HG03097 (cell line): ENCODE measurements at regions not wholly inside any gene's neighbourhood (a gene's known extent, or its start where the extent isn't known, plus 50 kb on each side); places are given as distances from the start of the nearest gene placed in this dataset.

Source experiments
- ATAC-seq: cut with Tn5 transposase; IDR thresholded peaks from one replicate; pipeline ENCODE4 v1.9.1; 2021; ENCODE audit not compliant: unreplicated experiment, low FRiP score

DNA sequence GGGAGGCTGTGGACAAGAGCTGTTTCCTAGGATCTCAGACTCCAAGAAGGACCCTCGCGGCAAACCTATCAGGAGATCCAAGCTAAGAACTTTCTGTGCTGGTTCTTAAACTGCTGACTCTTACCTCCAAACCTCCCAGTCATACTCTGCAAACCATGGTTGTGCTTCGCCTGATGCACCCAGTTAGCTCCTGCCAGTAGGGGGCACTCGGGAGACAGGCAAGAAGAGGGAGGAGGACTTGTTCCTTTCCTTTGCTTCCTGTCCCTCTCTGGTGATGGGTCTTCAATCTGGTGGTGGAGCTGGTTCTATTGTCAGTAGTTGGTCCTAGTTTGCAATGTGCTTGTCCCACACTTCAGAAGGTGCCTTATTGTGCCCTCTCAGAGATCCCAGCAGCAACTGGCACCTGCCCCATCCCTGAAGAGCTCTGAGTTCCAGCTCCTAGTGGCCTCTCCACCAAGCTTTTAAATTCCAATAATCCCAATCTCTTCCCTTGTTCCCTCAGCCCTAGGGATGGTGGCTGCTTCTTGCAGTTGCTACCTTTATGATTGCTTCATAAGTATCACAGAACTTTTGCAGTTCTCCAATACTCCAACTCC is 113.5 kb upstream of the RPL38 start:
- no peak for ATAC-seq

DNA sequence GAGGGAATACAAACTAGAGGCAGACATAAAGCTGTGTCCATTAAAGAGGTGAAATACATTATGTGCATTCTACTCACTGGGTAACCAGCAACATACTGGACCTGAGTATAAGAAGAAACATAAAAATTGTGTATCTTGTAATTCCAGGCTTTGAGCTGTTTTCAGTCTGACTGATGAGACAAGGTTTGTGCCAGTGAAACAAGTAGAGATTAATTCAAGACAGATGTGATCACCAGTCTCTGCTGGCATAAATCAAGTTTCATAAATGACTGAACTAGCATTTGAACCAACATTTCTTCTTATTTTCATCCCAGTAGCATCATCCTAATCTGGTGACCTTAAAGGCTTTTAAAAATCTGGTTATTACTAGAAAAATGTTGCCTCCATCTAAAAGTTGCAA is 108.8 kb upstream of the RPL38 start:
- no peak for ATAC-seq

DNA sequence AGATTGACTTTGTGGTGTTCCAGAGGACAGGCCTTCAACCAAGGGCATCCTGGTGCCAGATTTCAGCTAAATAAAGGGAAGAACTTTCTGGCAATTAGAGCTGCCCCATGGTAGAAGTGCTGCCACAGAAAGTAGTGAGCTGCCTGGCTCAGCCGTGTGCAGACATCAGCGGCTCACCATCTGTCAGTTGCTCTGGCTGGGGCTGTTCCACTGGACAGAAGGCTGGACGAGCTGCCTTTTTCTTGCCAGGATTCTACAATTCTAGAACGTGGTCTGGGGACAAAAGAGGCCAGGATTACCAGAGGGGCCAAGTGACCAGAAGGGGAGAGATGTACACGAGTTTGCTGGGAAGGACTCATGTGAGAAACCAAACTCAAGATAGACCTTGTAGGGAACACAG is 107.0 kb upstream of the RPL38 start:
- no peak for ATAC-seq

DNA sequence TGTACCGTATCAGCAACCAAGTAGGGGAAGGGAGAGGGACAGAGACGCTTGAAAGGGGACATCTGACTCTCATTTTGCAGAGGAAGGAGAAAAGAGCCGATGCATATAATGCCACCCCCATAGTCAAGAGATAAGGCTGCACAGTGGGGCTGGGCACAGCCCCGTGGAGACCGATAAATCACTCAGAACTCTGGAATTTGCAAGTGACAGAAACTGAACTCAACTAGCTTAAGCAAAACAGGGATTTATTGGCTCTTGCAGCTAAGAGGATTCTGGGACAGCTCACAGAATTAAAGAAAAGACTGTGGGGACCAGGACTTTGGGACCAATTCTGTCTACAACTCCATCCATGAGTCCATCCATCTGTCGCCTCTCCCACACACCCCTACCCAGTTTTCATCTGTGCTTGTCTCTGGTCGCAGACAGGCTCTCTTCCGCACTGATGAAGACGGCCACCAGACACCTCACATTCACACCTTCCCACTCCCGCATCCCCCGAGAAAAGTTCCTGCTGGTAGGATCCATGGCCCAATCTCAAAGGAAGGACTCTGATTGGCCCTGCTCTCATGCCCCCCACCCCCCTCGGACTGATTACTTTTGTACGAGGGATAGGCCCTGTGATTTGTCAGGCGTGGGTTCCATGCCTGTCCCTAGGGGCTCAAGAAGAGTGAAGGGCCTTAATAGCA is 105.9 kb upstream of the RPL38 start:
- ATAC-seq: no peak

DNA sequence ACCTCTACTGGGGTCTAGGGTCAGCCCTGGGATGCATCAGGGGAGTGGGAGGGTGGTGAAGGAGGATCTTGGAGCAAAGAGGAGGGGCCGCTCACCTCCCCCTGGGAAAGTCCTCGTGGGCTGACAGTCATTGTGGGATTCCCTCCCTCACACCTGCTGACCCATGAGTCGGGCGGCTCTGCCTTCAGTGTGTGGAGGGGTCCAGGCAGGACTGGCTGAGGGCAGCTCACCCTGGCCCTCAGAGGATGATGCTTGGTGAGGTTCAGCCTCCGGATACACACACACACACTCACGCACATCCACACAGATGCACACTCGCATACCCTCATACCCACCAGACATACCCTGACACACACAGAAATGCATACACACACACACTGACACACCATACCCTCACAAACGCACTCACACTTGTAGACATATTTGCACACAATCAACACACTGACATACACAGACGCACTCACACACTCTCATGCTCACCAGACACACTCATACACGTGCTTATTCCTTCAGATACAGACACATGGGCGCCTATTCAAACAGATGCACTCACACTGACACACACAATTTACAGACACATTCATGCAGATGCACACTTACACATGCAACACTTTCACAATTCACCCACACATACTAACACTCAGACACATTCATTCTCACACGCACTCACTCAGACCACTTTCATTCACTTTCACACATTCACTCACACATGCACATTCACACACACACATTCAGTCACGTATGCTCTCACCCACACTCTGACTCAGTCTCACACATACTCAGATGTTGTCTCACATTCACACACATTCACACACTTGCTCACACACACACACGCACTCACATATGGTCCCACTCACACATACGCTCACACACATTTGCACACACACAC is 105.1 kb upstream of the RPL38 start:
- ATAC-seq: no peak

DNA sequence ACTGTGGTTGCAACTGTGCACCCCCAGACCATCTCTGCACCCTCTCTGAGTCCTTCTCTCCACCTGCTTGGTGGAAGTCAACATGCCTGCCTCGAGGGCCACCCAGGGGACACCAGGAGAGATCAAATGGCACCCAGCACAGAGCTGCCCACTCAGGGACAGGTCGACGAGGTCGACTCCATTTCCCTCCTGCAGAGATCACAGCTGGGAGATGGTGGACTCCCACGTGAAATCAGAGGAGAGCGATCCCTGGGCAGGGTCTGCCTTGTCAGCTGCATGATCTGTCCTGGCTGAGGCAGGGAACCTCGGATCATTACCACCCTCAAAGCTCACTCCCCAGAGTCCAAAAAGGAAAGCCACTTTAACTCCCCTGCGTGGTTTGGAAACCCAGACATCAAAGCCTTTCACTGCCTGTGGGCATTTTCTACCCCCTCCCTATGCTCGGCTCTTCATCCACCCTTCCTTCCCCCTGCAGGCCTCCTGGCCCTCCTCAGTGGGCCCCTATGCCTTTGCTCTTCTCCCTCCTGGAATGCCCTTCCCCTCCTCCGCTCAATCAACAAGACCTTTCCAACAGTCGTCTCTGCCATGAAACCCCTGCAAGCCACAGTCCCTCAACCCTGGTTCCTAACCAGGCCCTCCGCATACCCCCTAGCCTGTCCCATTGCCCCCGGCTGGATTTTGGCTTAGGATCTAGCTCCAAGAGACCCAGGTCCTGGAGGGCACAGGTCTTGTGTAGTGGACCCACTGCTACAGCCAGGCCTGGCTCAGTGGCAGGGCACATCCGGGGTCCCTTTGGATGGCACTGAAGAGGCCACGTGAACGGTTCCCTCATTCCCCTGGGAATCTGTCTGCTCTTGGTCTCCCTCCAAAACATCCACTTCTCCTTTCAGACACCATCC is 103.8 kb upstream of the RPL38 start:
- no peak for ATAC-seq

DNA sequence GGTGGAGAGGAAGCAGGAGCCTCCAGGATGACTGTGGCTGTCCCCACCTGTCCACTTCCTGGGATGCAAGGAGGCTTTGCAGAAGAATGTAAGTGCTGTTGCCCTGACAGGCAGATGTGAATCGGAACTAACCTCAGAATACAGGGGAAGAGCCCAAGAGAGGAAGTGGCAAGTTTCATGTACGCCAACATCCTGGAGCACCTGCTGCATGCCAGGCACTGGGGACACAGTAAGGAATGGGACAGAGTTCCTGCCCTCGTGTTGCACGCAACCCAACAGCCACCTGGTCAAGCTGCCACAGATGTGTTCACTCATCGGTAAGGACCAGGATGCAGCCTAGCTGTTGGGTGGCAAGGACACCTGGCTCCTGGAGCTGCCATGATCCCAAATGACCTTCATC is 98.6 kb upstream of the RPL38 start:
- no peak for ATAC-seq

GRCh38 chr17:74107107-74107506 is 96.4 kb upstream of the RPL38 start:
- no peak for ATAC-seq

- ATAC-seq: no peak
These were observed 95.3 kb upstream of the RPL38 start for GRCh38 chr17:74108126-74108705.

DNA sequence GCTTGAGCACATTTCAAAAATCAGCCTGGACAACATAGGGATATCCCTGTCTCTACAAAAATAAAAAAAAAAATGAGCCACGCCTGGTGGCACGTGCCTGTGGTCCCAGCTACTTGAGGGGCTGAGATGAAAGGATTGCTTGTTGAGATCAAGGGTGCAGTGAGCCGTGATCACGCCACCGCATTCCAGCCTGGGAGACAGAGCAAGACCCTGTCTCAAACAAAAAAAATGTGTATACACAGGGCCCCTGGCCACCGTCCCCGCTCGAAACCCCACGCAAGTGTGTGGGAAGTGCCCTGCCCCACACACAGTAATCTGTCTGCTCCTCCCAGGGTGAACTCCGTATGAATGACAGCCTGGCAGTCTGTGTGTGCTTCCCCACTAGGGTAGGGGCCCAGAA is 93.0 kb upstream of the RPL38 start:
- ATAC-seq: no peak

DNA sequence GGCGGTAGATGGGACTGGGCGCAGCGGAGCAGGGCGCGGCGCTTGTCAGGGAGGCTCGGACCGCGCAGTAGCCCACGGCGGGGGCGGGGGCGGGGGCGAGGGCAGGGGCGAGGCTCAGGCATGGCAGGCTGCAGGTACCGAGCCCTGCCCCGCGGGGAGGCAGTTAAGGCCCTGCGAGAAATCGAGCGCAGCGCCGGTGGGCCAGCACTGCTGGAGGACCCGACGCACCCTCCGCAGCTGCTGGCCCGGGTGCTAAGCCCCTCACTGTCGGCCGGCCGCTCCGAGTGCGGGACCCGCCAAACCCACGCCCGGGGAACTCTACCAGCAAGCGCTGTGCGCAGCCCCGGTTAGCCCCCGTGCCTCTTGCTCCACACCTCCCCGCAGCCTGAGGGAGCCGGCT is 90.2 kb upstream of the RPL38 start:
- ATAC-seq: no peak

DNA sequence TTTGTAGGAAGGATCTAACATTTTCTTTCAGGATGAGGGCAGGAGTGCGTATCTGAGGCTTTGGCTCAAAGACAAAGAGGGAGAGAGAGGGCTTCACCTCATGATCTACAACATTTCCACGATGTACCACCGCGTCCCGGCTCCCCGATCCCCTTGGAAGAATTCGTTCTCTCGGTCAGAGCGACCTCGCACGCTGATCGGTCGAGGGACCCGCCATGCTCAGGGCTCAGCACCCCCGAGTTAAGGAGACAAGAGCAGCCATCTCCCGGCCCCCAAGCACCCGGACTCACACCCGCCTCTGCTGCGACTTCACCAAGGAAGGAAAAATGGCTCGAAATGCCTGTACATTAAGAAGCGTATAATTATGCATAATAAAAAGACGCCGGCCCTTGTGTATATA is 89.5 kb upstream of the RPL38 start:
- ATAC-seq: no peak

GRCh38 chr17:74114881-74115470 is 88.5 kb upstream of the RPL38 start:
- no peak for ATAC-seq

DNA sequence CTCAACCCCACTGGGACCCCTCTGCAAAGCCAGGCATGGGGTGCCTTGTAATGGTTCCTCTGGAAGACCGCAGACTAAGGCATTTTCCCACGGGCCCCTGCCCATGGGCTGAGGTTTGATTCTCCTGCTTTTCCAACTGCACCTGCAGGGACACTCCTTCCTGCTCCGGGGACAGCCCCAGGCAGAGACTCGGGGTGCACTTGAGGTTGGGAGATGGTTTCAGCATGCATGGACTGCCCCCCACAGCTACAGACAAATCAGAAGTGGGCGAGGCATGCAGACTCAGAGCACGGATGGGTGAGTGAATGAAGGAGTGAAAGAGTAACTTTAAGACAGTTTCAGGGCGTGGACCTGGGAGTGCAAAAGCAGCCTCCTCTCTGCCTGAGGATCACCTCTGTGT is 87.9 kb upstream of the RPL38 start:
- ATAC-seq: no peak

GRCh38 chr17:74116087-74116717 is 87.3 kb upstream of the RPL38 start:
- ATAC-seq: no peak

GRCh38 chr17:74117087-74117698 is 86.3 kb upstream of the RPL38 start:
- no peak for ATAC-seq

- no peak for ATAC-seq
These were observed 85.5 kb upstream of the RPL38 start for GRCh38 chr17:74117999-74118421.

DNA sequence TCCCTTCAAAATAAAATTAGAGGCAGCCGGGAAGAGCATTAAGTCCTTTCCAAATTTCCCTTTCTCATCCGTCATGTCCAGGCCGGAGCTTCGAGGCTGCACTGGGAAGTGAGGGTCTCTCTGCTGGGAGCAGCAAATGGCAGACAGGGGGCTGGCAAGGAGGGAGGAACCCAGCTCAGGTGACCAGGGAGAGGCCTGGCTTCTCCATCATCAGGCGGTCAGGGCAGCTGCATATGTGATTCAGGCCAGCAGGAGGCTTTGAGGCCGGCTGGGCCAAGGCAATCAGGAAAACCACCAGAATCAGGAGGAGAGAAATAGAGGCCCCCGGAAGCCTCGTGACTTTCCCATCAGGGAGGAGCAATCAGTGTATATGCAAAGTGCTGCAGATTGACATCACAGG is 85.0 kb upstream of the RPL38 start:
- no peak for ATAC-seq

- ATAC-seq: no peak
These were observed 84.4 kb upstream of the RPL38 start for GRCh38 chr17:74119049-74119580.
